PC-9 (cell line): ENCODE measurements at regions not wholly inside any gene's neighbourhood (a gene's known extent, or its start where the extent isn't known, plus 50 kb on each side); places are given as distances from the start of the nearest gene placed in this dataset.

Experiments
- BruUV-seq: library from RNA; stranded (reverse); fragments of 400-500 nt; replicated peaks from 2 replicates; lab custom pipeline; 2021; lab: Mats Ljungman, UMichigan
- CTCF ChIA-PET: fragments of 300-600 bp; sonication (Branson Sonifier 250); formaldehyde crosslinking; loops from one replicate; lab custom pipeline; 2022; ENCODE audit warnings: antibody characterized with exemption; lab: Charles Lee
- POLR2A ChIA-PET: fragments of 300-600 bp; sonication (Branson Sonifier 250); formaldehyde crosslinking; loops from one replicate; lab custom pipeline; 2022; ENCODE audit warnings: antibody characterized with exemption; ENCODE audit not compliant: unreplicated experiment; lab: Charles Lee
- DNase-seq, 2 experiments: peaks; one replicate each; pipeline versions ENCODE4 v3.0.0 to v3.0.0-alpha.2; 2015 to 2022; ENCODE audit warnings: mixed read lengths in 1 of 2
- H2AFZ ChIP-seq: fragments of 200-600 bp; sonication (generic); 2 replicates; pipeline ENCODE4 v1.8.1; 2017; ENCODE audit warnings: antibody characterized with exemption
- H3F3A ChIP-seq: fragments of 200-600 bp; sonication (generic); 2 replicates; pipeline ENCODE4 v1.8.1; 2017; ENCODE audit warnings: antibody characterized with exemption, mild to moderate bottlenecking, low read depth; ENCODE audit not compliant: insufficient read depth
- H3K27ac ChIP-seq: fragments of 200-600 bp; sonication (generic); 2 replicates; pipeline ENCODE4 v1.6.1; 2016; ENCODE audit warnings: mixed run types
- H3K27me3 ChIP-seq: fragments of 200-600 bp; sonication (generic); 2 replicates; pipeline ENCODE4 v1.6.1; 2016; ENCODE audit warnings: low read depth, mixed run types; ENCODE audit not compliant: insufficient read depth
- H3K36me3 ChIP-seq: fragments of 200-600 bp; sonication (generic); 2 replicates; pipeline ENCODE4 v1.6.1; 2016; ENCODE audit warnings: low read depth, mixed run types
- H3K4me1 ChIP-seq: fragments of 200-600 bp; sonication (generic); replicated peaks from 2 replicates; pipeline ENCODE4 v1.6.1; 2016; ENCODE audit warnings: mixed run types; ENCODE audit not compliant: insufficient read depth
- H3K4me2 ChIP-seq: fragments of 200-600 bp; sonication (generic); 2 replicates; pipeline ENCODE4 v1.6.1; 2017; ENCODE audit warnings: mixed run types
- H3K4me3 ChIP-seq: fragments of 200-600 bp; sonication (generic); 2 replicates; pipeline ENCODE4 v1.6.1; 2016; ENCODE audit warnings: mixed run types
- H3K79me2 ChIP-seq: fragments of 200-600 bp; sonication (generic); 2 replicates; pipeline ENCODE4 v1.6.1; 2017; ENCODE audit warnings: low read depth, mixed run types
- H3K9me2 ChIP-seq: fragments of 200-600 bp; sonication (generic); 2 replicates; pipeline ENCODE4 v1.8.1; 2017; ENCODE audit warnings: mild to moderate bottlenecking; ENCODE audit not compliant: insufficient read depth
- H3K9me3 ChIP-seq: fragments of 200-600 bp; sonication (generic); 2 replicates; pipeline ENCODE4 v1.8.1; 2016; ENCODE audit warnings: low read depth; ENCODE audit not compliant: insufficient read depth
- H4K20me1 ChIP-seq: fragments of 200-600 bp; sonication (generic); 2 replicates; pipeline ENCODE4 v1.8.1; 2017; ENCODE audit not compliant: insufficient read depth
- CTCF ChIP-seq: fragments of 200-600 bp; sonication (generic); conservative IDR thresholded peaks from 2 replicates; pipeline ENCODE4 v1.6.1; 2017; ENCODE audit warnings: mixed run types, antibody characterized with exemption, mild to moderate bottlenecking, moderate library complexity
- EZH2 ChIP-seq: fragments of 200-600 bp; sonication (generic); IDR thresholded peaks from 2 replicates; pipeline ENCODE4 v1.8.0; 2017; ENCODE audit warnings: antibody characterized with exemption, low read depth
- intact Hi-C: fragments of 100-400 bp; cut with micrococcal nuclease; formaldehyde crosslinking; loops from one replicate; pipeline ENCODE4 v1.10.0; 2022; ENCODE audit not compliant: unreplicated experiment

- Histone ChIP-seq H3K9me3 (no peaks in the 10 kb centered on the region), H3K79me2 (no peaks in the 10 kb centered on the region), H3K36me3 (no peaks in the 10 kb centered on the region), H3F3A (no peaks in the 10 kb centered on the region), H3K9me2 (no peaks in the 10 kb centered on the region; the same call in 1 of the 2 replicates), H4K20me1 (no peaks in the 10 kb centered on the region), H3K4me1 (no peaks in the 10 kb centered on the region), H3K4me3 (no peak overlapping the region), H3K27me3 (no peaks in the 10 kb centered on the region), H3K4me2 (no peak overlapping the region), H3K27ac (no peak overlapping the region), H2AFZ (no peak overlapping the region)
- ChIA-PET POLR2A (no interaction called here), CTCF (no interaction called here)
- BruUV-seq = no TSS peak
- TF ChIP-seq CTCF (no peak), EZH2 (no peak)
- intact Hi-C loops = no loop called here
- no peak for DNase-seq
Observed at GRCh38 chr18:57278933-57279332, 73.4 kb upstream of the ST8SIA3 start.

- Histone ChIP-seq H3K27ac (no peak overlapping the region), H3K27me3 (no peaks in the 10 kb centered on the region), H3K79me2 (no peaks in the 10 kb centered on the region), H3K4me2 (no peak overlapping the region), H3F3A (no peaks in the 10 kb centered on the region), H2AFZ (no peak overlapping the region), H4K20me1 (no peaks in the 10 kb centered on the region), H3K36me3 (no peaks in the 10 kb centered on the region), H3K9me3 (no peaks in the 10 kb centered on the region), H3K9me2 (no peaks in the 10 kb centered on the region), H3K4me3 (no peak overlapping the region), H3K4me1 (no peaks in the 10 kb centered on the region)
- TF ChIP-seq EZH2 (no peak), CTCF (no peak)
- DNase-seq = no peak
- ChIA-PET POLR2A (no interaction called here), CTCF (no interaction called here)
- intact Hi-C loops = no loop called here
- no TSS peak for BruUV-seq
Observed at GRCh38 chr18:57281519-57281918, 70.8 kb upstream of the ST8SIA3 start.

GRCh38 chr18:57286949-57287348, 65.4 kb upstream of the ST8SIA3 start:
- Histone ChIP-seq H3K9me3 (0 out of 2 replicates have a peak, but pooled peaks cover 4% of the 10 kb centered on the region), H3F3A (no peaks in the 10 kb centered on the region), H3K4me3 (no peak overlapping the region), H3K36me3 (no peaks in the 10 kb centered on the region), H3K4me1 (no peaks in the 10 kb centered on the region), H2AFZ (no peak overlapping the region), H3K79me2 (no peaks in the 10 kb centered on the region), H3K9me2 (no peaks in the 10 kb centered on the region), H3K27ac (no peak overlapping the region), H4K20me1 (no peaks in the 10 kb centered on the region), H3K27me3 (no peaks in the 10 kb centered on the region), H3K4me2 (no peak overlapping the region)
- POLR2A ChIA-PET = no interaction called here
- CTCF ChIA-PET = no interaction called here
- TF ChIP-seq EZH2 (no peak), CTCF (no peak)
- intact Hi-C loops = no loop called here
- no peak for DNase-seq
- no TSS peak for BruUV-seq
